Activated T-helper 9 cell treated with anti-CD3 and anti-CD28 coated beads, Interleukin-2, amount 50 U/mL, for 16 hours (primary cell): ENCODE measurements at regions not wholly inside any gene's neighbourhood (a gene's known extent, or its start where the extent isn't known, plus 50 kb on each side); places are given as distances from the start of the nearest gene placed in this dataset.

Source experiments
- DNase-seq: peaks from one replicate; pipeline ENCODE4 v3.0.0-alpha.2; 2020; ENCODE audit warnings: low read depth

GRCh38 chr12:41762691-41763090, 382.0 kb downstream of the GXYLT1 start:
- DNase-seq: no peak

- DNase-seq: no peak
Measured at GRCh38 chr12:41745593-41745992, 399.1 kb downstream of the GXYLT1 start.

- no peak for DNase-seq
Measured at GRCh38 chr12:41743835-41744234, 400.8 kb downstream of the GXYLT1 start.

- DNase-seq: no peak
Measured at GRCh38 chr12:41739066-41739465, 405.6 kb downstream of the GXYLT1 start.

GRCh38 chr12:41737423-41737822, 407.3 kb downstream of the GXYLT1 start:
- no peak for DNase-seq

- no peak for DNase-seq
Measured at GRCh38 chr12:41736436-41736835, 408.2 kb downstream of the GXYLT1 start.

GRCh38 chr12:41731691-41732090, 413.0 kb downstream of the GXYLT1 start:
- no peak for DNase-seq

GRCh38 chr12:41731061-41731460, 413.6 kb downstream of the GXYLT1 start:
- DNase-seq: no peak

- DNase-seq: no peak
Measured at GRCh38 chr12:41724216-41724615, 420.5 kb downstream of the GXYLT1 start.

GRCh38 chr12:41719214-41719613, 425.5 kb downstream of the GXYLT1 start:
- no peak for DNase-seq

- DNase-seq: no peak
Measured at GRCh38 chr12:41715256-41715655, 429.4 kb downstream of the GXYLT1 start.

- no peak for DNase-seq
Measured at GRCh38 chr12:41709463-41710285, 435.0 kb downstream of the GXYLT1 start.

- DNase-seq: no peak
Measured at GRCh38 chr12:41709012-41709411, 435.7 kb downstream of the GXYLT1 start.

GRCh38 chr12:41706376-41706775, 438.3 kb downstream of the GXYLT1 start:
- no peak for DNase-seq

GRCh38 chr12:41701943-41702601, 442.6 kb downstream of the GXYLT1 start:
- DNase-seq: no peak

- no peak for DNase-seq
Measured at GRCh38 chr12:41700940-41701339, 443.7 kb downstream of the GXYLT1 start.

- no peak for DNase-seq
Measured at GRCh38 chr12:41699658-41700057, 445.0 kb downstream of the GXYLT1 start.

GRCh38 chr12:41697161-41697560, 447.5 kb downstream of the GXYLT1 start:
- no peak for DNase-seq

GRCh38 chr12:41684997-41685396, 459.7 kb downstream of the GXYLT1 start:
- DNase-seq: no peak

- no peak for DNase-seq
Measured at GRCh38 chr12:41683513-41684240, 461.0 kb downstream of the GXYLT1 start.

- DNase-seq: no peak
Measured at GRCh38 chr12:41683023-41683422, 461.7 kb downstream of the GXYLT1 start.

GRCh38 chr12:41681898-41682297, 462.8 kb downstream of the GXYLT1 start:
- DNase-seq: no peak

- no peak for DNase-seq
Measured at GRCh38 chr12:41680155-41680554, 464.5 kb downstream of the GXYLT1 start.
